GM12864 (cell line): ENCODE measurements at regions not wholly inside any gene's neighbourhood (a gene's known extent, or its start where the extent isn't known, plus 50 kb on each side); places are given as distances from the start of the nearest gene placed in this dataset.

ENCODE experiments used
- DNase-seq: peaks from one replicate; pipeline ENCODE4 v3.0.0-alpha.2; 2011; ENCODE audit warnings: low read depth
- H3K4me3 ChIP-seq: 2 replicates; pipeline ENCODE4 v1.5.1; 2011; ENCODE audit warnings: mild to moderate bottlenecking, low read depth, low read length, control low read depth
- CTCF ChIP-seq: IDR thresholded peaks from 2 replicates; pipeline ENCODE4 v1.5.1; 2011; ENCODE audit warnings: low read depth, mild to moderate bottlenecking, moderate library complexity, low read length, control low read depth, inconsistent platforms; ENCODE audit errors: missing control alignments

- no peak overlapping the region for H3K4me3 ChIP-seq
- no peak for TF ChIP-seq CTCF
- no peak for DNase-seq
Measured at GRCh38 chr13:42702716-42703115, 78.7 kb upstream of the FAM216B start.

GRCh38 chr13:42703740-42704139 is 77.6 kb upstream of the FAM216B start:
- H3K4me3 ChIP-seq: no peak overlapping the region
- no peak for DNase-seq
- no peak for TF ChIP-seq CTCF

- DNase-seq: no peak
- no peak overlapping the region for H3K4me3 ChIP-seq
Measured at GRCh38 chr13:42706286-42706685, 75.1 kb upstream of the FAM216B start.

GRCh38 chr13:42707048-42707447 is 74.3 kb upstream of the FAM216B start:
- TF ChIP-seq CTCF: no peak
- no peak overlapping the region for H3K4me3 ChIP-seq
- no peak for DNase-seq

More at GRCh38 chr13:42706286-42706685, 75.1 kb upstream of the FAM216B start:
- no peak for TF ChIP-seq CTCF

DNA sequence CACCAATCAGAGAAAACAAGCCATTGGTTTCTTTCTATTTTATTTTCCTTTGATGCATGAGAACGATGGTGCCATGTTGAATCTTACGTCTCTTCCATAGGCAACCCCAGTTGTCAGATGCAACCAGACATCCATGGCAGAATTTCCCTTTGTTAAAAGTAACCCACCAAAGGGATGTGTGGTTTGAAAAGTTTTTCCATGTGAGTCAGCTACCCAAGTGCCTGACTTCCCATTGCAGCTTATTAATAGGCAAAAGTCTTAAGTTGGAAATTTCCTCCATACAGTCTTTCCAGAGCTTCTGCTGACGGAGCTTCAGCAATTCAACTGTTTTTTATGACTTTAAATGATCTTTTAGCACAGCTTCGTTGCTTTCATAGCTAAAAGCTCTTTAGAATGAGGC is 73.8 kb upstream of the FAM216B start:
- no peak for TF ChIP-seq CTCF
- H3K4me3 ChIP-seq: no peak overlapping the region
- no peak for DNase-seq

DNA sequence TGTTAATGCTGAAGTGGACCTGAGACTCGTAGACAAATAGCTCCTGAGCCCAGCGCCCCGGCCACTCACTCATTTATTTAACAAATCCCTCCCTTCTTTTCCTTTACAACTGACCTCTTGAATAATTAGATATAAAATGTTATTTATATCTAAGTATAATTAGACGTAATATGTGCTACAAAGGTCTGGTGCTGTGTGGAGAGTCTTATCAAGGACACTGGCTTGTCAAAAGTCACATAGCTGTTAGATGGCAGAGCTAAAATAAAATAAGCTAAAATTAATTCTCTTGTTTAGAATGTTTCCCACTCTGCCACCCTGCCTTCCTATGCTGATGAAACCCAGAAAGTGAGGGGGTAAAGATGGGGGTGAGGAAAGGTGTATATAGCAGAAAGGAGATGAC is 73.0 kb upstream of the FAM216B start:
- TF ChIP-seq CTCF: no peak

GRCh38 chr13:42709276-42709675 is 72.1 kb upstream of the FAM216B start:
- no peak overlapping the region for H3K4me3 ChIP-seq
- TF ChIP-seq CTCF: no peak
- no peak for DNase-seq

More for the DNA sequence above, 73.0 kb upstream of the FAM216B start:
- H3K4me3 ChIP-seq: no peak overlapping the region
- DNase-seq: no peak
